Embryonic facial prominence (tissue), 1 donor: ENCODE measurements at regions not wholly inside any gene's neighbourhood (a gene's known extent, or its start where the extent isn't known, plus 50 kb on each side); places are given as distances from the start of the nearest gene placed in this dataset.
"Not testable (repeated sequence)": the region's sequence is repeated elsewhere in the genome, so short reads cannot be mapped to it uniquely, and the experiment has no call there.

Experiments used
- DNase-seq: peaks from one replicate; pipeline ENCODE4 v3.0.0-alpha.2; 2016; ENCODE audit errors: extremely low spot score

DNA sequence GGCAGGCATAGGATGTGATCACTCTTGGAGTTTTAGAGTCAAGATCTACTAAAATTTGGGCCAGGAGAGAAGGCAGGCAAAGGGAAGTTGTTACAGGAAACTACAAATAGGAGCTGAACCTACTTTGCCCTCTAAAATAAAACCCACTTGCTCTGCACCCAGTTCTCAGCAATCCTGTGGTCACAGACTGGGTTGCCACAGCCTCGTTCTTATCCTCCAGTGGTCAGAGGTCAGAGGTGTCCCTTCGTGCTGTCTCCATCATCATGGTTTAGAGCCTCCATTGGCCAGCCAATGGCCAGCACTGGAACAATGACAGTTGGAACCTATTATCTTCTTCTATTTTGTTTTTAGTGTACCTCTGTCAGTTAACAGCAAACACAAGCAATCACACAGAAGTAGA lies 90.7 kb upstream of the TNP1 start:
- DNase-seq, result no peak

DNA sequence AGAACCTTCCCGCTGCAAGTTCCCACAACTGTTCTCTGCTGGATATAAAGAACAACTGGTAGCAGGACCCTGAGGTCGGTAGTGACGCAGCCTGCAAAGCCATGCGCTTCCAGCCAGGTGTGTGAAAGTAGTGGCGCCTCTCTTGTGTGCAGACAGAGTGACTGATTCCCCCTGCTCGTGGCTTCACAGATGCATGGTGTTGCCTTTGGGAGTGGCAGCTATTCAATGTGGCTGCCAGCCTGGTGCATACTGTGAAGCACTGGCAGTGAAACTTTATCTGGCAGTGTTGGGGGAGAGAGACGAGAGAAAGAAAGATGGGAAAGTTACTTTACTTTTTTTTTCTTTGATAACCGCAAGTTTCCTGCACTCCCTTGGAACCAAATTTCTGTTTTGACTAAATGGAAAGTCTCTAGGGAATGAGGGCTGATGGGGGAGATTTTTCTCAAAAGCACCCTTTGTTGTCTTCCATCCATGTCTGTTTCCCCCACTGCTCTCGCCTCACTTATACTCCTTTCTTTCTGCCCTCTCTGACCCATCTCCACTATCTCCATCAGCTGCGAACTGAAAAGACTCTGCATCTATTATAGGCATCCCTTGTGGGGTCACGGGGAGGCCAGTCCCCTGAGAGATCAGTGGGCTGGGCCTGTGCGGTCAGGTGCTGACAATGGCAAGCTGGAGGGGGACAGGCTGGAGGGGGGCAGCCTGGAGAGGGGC lies 90.0 kb upstream of the TNP1 start:
- DNase-seq, result no peak

DNA sequence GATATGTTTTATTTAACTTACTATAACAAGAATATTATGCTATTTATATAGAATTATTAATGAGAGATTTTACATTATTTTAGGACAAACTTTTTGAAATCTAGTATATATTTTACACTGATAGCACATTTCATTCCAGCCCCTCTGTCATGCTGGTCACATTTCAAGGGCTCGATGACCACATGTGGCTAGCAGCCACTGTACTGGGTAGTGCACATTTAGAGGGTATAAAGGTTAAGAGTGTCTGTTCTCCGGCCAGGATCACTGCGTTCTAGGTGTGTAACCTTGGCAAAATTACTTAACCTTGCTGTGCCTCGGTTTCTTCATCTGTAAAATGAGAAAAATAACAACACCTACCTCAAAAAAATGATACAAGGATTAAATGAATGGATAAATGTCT lies 87.2 kb upstream of the TNP1 start:
- DNase-seq, result no peak

DNA sequence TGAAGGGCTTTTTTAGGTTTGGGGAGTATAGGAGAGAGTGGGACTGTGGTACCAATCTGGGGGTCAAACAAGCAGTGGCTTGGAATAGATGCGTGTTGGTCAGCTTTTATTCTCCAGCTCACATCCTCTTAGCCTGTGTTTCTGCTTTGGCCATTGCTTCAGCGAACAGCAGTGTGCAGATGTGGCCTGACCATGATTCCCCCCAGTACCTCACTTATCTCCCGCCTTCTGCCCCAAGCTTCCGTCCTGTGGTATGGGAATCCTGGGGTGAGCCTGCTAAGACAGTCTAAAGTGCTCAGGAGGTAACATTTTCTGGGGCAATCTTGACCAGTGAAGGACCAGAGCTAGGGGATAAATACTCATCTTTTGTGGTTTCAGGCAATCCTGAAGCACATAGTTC lies 84.9 kb upstream of the TNP1 start:
- no peak for DNase-seq

DNA sequence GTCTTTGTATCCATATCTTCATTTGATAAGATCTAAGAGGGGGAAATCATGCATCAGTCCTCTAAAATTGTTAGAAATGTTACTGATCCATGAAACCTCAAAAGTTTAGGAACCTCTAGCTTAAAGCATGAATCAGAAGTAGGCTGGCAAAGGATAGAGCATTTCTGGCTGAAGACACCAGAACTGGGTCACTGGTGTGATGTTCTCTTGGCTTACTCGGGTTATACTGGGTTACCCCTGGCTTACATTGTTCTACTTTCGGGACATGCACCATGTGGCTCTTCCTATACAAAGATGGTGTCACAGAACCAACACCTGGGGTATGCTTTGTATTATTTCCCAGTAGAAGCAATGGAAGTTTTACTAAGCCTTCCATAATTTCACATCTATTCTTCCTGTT lies 83.2 kb upstream of the TNP1 start:
- no peak for DNase-seq

DNA sequence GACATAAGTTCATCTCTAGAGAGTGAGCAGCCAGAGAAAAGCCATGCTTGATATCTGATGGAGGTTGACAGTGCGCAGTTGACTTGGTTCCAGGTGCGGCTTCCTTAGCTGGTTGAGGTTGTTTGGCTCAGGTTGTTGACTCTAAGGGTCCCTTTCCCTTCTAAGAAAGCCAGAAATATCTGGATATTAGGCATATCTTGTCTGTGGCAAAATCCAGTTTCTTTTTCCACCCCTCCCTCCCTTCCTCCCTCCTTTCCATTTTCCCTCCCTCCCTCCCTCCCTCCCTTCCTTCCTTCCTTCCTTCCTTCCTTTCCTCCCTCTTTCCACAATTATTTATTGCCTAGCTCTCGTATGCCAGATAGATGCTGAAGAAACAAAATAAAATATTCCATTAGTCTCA lies 82.6 kb upstream of the TNP1 start:
- no peak for DNase-seq

DNA sequence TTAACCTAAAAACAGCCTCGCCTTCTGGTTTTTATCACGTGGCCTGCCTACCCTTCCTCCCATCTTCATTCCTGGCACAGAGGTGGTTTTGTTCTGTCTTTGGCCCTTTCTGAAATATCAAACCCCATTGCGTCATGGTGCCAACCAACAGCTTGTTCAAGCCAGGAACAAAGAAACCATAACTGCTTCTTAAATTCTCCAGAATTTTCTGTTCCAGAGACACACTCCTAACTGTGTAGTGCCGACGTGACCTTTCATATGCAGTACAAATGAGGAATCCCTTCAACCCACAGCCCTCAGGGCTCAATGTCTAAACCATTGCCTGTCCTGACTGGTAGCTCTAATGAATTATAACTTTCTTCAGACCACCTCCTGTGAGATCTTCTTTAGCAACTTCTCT lies 82.2 kb upstream of the TNP1 start:
- DNase-seq, result no peak

DNA sequence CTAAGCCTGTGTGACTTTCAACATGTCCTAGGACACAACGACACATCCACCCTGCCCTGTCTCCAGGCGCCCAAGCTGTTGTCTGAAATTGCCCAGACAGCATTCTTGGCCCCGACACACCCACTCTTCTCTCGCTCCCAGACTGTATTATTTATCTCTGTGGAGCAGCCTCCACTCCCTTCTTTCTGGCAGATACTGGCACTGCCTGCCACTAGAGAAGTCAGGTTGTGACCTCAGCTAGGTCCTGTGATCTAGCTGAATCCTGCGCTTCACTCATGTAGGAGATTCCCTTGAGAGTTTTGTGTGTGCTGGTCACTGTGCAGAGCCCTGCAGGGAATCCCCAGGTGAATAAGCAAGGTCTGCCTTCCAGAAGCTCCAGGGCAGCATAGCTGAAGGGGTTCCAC lies 77.1 kb upstream of the TNP1 start:
- no peak for DNase-seq

DNA sequence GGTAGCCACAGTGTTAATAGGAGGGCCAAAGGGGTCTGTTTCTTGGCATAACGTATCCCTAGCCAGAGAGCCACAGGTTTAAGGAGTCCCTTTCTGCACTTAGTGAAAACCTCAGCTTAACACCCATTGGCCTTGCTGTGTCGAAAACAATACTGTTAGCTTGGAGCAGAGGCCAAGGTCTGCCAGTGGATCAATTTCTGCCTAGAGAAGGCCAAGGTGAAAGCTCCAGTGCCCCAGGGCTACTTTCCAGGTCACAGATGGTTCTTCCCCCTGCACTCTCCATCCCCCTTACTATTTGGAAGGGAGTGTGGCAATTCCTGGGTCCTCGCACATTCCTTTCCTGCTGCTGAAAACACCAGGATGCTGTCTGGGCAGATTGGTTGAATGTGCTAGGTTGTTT lies 74.8 kb upstream of the TNP1 start:
- DNase-seq, result no peak

DNA sequence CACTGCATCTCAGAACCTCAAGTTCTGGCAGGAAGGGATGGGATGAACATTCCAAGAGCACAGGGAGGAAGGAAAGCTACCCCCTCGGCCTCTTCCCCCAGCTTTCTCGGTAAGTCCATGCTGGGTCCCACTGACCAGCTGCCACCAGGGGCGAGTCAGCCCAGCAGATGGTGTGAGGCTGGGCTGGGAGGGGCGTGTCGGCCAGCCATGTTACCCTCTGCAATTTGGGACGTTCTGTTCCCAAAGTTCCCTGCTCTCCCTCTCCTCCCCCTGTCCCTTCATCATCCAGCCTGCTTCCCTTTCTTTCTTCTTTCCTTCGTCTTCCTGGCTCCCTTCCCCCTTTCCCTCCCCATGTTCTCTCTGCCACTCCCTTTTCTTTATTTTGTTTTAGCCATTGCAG lies 74.3 kb upstream of the TNP1 start:
- DNase-seq, result no peak

DNA sequence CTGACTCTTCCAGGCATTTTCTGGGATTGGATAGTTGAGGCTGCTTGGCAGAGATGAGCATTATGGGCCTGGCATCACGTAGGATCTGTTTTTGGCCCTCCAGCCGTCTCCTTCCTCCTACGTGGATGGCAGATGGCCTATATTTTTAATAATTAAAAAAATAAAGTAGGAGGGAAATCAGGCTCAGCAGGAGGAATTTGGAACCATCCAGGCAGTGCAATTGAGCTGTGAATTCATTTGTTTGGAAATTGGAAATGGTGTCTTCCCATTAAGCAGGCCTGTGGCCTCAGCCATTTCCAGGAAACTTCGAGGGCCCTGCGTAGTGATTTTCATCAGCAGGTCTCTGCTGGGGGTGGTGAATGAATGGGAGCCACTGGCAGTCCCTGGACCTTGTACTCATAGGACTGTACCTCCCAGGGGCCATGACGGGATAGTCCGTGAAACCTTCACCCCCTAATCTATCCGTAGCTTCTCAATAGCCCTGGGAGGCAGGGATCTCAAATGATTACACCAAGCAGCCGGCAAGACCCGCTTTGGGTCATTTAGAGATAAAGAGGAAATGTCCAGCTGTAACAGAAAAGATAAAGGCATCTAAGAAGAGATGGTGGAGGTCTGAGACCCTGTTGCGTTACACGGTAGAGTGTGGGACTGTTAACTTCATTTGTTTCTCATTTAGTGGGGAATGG lies 73.1 kb upstream of the TNP1 start:
- no peak for DNase-seq

DNA sequence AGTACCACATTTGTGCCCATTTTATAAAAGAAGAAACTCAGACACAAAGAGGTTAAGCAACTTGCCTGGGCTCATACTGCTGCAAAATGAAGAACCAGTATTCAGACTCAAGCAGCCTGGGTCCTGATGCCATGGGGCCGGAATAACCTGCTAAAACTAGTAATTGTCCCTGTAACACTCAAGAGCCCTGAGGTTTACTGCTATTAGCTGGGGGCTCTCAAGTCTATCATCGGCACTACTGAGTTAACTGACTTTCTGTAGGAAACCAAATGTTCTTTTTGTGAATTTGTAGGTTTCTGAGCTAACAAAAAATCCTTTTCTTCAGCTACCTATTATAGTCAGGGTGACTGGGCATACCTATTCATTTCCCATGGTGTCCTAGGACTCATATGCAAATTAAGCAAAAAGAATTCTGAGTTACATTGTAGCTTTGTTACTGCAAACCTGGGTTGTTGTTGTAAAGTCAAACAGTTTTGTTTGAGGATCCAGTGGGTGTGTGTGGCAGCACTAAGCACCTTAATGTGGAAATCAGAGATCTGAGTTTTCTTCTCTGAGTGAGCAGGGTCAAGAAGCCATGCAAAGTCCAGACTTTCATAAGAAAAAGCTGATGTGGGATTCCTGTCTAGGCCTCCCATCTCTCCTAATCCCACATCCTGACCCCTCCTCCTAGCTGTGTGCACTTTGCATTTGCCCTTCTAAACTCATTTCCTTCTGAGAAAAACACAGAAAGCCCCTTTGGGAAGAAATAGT lies 72.4 kb upstream of the TNP1 start:
- no peak for DNase-seq

DNA sequence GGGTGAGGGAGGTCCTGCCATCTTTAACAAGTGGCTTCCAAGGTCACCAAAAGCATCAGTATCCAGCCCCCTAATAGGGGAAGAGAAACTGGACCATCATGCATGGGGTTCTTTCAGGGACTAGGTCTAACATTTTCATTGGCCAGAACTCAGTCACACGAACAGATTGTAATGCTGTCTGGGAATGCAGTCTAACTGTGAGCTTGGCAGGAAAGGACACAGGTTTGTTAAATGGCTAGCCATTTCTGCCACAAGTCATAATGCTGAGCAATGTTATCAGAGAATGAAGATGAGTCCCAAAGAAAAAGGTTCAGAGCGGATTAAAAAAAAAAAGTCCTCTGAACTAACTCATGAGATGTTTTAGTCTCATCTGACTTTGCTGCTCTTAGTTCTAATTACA lies 70.9 kb upstream of the TNP1 start:
- DNase-seq, result no peak

DNA sequence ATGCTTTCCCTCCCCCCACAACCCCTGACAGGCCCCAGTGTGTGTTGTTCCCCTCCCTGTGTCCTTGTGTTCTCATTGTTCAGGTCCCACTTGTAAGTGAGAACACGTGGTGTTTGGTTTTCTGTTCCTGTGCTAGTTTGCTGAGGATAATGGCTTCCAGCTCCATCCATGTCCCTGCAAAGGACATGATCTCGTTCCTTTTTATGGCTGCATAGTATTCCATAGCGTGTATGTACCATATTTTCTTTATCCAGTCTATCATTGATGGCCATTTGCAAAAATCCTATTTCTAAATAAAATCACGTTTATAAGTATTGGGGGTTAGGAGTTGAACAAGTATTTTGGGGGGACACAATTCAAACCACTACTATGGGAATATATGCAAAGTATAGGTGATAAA lies 69.5 kb upstream of the TNP1 start:
- not testable (repeated sequence) for DNase-seq

DNA sequence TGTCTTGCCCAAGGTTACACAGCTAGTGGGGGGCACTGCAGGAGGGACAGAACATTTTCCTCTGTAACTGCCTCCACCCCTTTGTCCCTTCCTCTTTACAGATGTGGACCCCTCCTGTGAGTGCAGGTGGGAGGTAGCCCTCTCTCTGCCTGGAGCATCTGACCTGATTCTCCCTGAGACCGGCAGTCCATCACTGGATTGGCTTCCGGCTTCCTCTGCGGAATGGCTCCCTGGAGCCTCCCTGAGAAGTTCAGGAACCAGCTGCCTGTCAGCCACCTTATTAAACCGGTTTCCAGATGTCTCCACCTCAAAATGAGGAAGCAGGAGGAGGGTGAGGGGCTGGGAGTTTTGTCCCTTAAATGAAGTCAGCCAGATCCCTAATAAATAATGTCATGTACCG lies 67.3 kb upstream of the TNP1 start:
- no peak for DNase-seq

DNA sequence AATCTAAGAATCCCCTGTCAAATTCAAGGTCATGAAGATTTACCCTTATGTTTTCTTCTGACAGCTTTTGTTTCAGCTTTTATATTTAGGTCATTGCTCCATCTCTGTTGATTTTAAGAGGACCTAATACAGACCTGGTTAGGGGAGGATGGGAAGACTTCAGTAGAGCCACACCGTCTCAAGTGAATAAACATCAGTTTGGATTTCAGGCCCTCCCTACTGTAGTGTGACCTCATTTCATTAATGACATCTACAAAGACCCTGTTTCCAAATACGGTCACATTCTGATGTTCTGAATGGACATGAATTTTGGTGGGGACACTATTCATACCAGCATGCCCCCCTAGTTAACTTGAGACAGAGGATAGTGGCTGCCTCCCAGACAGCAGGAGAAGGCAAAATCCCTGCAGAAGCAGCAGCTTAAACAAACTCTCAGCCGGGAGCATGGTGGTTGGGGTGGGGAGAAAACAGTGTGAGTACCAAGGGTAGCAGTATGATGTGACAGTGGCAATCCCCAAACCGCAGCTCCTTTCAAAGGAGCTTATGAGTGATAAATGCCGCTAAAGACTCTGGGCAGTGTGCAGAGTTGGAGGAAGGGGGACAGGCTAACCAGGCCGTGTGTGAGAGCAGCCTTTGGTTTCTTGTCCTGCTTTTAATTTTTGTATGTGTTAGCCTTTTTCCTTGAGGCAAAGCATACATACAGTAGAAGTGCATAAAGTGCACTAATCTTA lies 65.9 kb upstream of the TNP1 start:
- no peak for DNase-seq

DNA sequence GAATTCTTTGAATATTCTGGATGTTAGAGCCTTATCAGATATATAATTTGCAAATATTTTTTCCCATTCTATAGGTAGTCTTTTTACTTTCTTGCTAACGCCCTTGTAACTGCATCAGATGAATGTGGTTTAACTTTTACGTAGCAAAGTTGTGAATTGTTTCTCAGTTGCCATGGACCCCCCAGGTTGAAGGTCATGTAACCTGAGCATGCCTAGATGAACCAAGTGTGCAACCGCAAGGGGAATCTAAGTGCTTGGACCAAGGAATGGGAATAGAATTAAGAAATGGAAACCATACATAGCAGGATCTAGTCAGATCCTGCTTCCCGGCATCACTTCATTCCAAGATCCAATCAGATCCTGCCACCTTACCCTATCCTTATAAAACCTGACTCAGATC lies 65.1 kb upstream of the TNP1 start:
- DNase-seq, result no peak

DNA sequence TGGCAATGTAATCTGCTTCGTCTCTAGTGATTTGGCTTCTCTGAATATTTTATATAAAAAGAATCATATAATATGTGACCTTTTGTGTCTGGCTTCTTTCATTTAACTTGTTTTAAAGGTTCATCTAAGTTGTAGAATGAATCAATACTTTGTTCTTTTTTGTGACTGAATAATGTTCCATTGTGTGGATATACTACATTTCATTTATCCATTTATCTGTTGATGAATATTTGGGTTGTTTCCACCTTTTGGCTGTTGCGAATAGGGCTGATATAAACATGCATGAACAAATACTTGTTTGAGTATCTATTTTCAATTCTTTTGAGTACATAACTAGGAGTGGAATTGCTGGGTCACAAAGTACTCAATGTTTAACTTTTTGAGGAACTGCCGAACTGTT lies 63.8 kb upstream of the TNP1 start:
- no peak for DNase-seq

DNA sequence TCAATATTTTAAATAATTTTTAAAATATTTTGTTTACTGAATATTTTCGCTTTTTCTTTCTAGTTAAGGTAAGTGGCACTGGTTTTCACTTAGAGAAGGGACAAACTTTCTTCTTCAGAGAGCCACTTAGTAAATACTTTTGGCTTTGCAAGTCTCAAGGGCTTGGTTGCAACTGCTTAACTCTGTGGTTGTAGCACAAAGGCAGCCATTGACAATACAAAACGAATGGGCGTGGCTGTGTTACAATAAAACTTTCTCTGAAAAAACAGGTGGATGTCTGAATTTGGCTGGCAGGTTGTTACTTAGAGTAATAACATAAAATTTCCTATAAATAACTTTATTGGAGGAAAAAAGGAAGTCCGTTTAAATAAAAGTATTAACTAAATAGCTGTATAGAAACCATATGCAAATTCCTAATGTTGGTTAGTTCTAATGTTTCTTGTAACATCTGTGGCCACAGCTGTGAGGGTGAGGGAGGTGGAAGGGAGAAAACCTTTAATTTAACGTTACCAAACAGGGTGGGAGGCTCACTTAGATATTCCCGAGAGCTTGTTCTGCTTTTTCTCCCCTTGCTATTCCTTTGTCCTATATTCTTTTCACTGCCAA lies 62.4 kb upstream of the TNP1 start:
- no peak for DNase-seq

DNA sequence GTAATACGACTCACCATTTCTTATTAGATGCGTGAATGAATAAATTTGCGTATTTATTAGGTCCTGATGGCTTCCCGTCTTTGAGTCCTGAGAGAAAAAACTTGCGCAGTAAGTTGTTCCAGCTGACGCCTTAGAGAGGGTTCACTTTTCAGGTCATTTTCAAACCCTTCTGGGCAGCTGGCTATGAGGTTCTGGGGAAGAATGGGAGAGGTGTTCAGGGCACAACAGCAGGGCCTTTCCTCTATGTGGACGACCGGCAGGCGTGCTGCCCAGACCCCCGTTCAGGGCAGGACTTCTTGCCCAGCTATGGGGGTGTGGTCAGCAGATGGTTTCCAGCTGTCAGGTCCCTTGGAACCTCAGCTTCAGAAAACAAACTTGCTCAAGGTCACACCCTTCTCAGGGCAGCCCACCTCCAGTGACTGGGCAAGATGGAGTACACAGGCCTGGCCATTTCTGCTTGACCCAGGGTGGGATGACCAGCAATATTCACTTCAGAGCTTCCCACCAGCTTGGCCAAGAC lies 61.1 kb upstream of the TNP1 start:
- no peak for DNase-seq

DNA sequence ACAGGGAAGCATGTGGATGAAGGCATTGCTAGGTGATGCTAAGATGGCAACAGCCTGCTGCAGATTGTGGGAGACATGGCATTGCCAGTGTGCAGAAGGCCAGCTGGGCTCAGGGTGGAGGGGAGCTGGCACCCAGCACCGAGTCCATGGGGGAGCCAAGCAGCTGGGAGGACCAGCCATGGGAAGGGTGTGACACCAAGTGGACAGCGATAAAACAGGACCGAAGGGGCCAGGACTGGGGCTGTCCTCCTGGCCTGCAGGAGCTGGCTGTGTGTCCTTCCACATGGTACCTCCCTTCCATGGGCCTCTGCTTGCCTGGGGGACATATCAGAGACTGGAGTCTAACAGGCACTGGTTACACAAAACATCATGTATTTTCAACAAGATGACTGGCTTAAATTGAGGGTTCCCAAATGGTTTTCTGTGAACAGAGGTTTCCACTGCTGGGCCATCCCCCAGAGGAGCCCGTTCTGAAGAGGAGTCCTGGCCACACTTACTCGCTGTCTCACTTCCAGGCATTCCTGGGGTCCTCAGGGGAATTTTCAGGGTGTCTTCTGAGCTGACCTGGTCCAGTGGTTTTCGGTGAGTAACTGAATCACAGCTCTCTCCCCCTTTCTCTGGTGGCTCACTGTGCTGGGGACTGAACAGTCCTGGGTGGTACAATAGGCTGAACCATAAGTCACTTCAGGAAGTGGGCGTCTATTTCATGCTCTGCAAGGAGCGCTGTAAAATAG lies 60.4 kb upstream of the TNP1 start:
- DNase-seq, result no peak
